ENCODE measurements at regions not wholly inside any gene's neighbourhood (a gene's known extent, or its start where the extent isn't known, plus 50 kb on each side); places are given as distances from the start of the nearest gene placed in this dataset.

- in situ Hi-C loops (cut with HindIII; ENCODE audit: low sequenced_read_pairs), result no loop called here
- no peak for DNase-seq (ENCODE audit: low read depth)
- no peak overlapping the region for H3K4me3 ChIP-seq (ENCODE audit: low read depth, low read length)
- TF ChIP-seq CTCF (IDR thresholded peaks at IDR 0.05; ENCODE audit: low read depth, low read length, missing control alignments), result no peak
These were observed 81.3 kb upstream of the LINGO1 start for GRCh38 chr15:77714023-77714422.

- no peak overlapping the region for H3K4me3 ChIP-seq (ENCODE audit: low read depth, low read length)
- no peak for DNase-seq (ENCODE audit: low read depth)
- in situ Hi-C loops (cut with HindIII; ENCODE audit: low sequenced_read_pairs), result no loop called here
- TF ChIP-seq CTCF (IDR thresholded peaks at IDR 0.05; ENCODE audit: low read depth, low read length, missing control alignments), result no peak
These were observed 80.6 kb upstream of the LINGO1 start for GRCh38 chr15:77713281-77713680.

- no peak for DNase-seq (ENCODE audit: low read depth)
- no peak for TF ChIP-seq CTCF (IDR thresholded peaks at IDR 0.05; ENCODE audit: low read depth, low read length, missing control alignments)
- in situ Hi-C loops (cut with HindIII; ENCODE audit: low sequenced_read_pairs), result no loop called here
- H3K4me3 ChIP-seq (ENCODE audit: low read depth, low read length), result no peak overlapping the region
These were observed 79.7 kb upstream of the LINGO1 start for GRCh38 chr15:77712438-77712837.

- no peak for TF ChIP-seq CTCF (IDR thresholded peaks at IDR 0.05; ENCODE audit: low read depth, low read length, missing control alignments)
- in situ Hi-C loops (cut with HindIII; ENCODE audit: low sequenced_read_pairs), result no loop called here
- no peak overlapping the region for H3K4me3 ChIP-seq (ENCODE audit: low read depth, low read length)
- DNase-seq (ENCODE audit: low read depth), result no peak
These were observed 77.9 kb upstream of the LINGO1 start for GRCh38 chr15:77710637-77711036.

- DNase-seq (ENCODE audit: low read depth), result no peak
- TF ChIP-seq CTCF (IDR thresholded peaks at IDR 0.05; ENCODE audit: low read depth, low read length, missing control alignments), result no peak
- in situ Hi-C loops (cut with HindIII; ENCODE audit: low sequenced_read_pairs), result no loop called here
- H3K4me3 ChIP-seq (ENCODE audit: low read depth, low read length), result no peak overlapping the region
These were observed 77.5 kb upstream of the LINGO1 start for GRCh38 chr15:77710206-77710605.

GRCh38 chr15:77709135-77709886 is 76.6 kb upstream of the LINGO1 start:
- in situ Hi-C loops (cut with HindIII; ENCODE audit: low sequenced_read_pairs), result no loop called here
- TF ChIP-seq CTCF (IDR thresholded peaks at IDR 0.05; ENCODE audit: low read depth, low read length, missing control alignments), result no peak
- no peak overlapping the region for H3K4me3 ChIP-seq (ENCODE audit: low read depth, low read length)
- DNase-seq (ENCODE audit: low read depth), result no peak

All from astrocyte of the cerebellum (primary cell).